Caki2 (cell line): ENCODE measurements at regions not wholly inside any gene's neighbourhood (a gene's known extent, or its start where the extent isn't known, plus 50 kb on each side); places are given as distances from the start of the nearest gene placed in this dataset.

ENCODE experiments used
- DNase-seq: peaks from one replicate; pipeline ENCODE4 v3.0.0-alpha.2; 2015; ENCODE audit warnings: low read depth
- in situ Hi-C: cut with HindIII; loops from 2 replicates; pipeline ENCODE4 v1.10.0; 2016; ENCODE audit warnings: low sequenced_read_pairs, low pct_unique_long_range_greater_than_20kb, mixed read lengths

GRCh38 chr2:57598551-57598950 lies 448.1 kb upstream of the VRK2 start:
- no peak for DNase-seq
- in situ Hi-C loops, result no loop called here

GRCh38 chr2:57602733-57603132 lies 443.9 kb upstream of the VRK2 start:
- no peak for DNase-seq
- in situ Hi-C loops, result no loop called here

GRCh38 chr2:57614988-57615387 lies 431.6 kb upstream of the VRK2 start:
- peak; percentile 1 for DNase-seq
- in situ Hi-C loops, result no loop called here

GRCh38 chr2:57615855-57616556 lies 430.6 kb upstream of the VRK2 start:
- DNase-seq, result no peak
- in situ Hi-C loops, result no loop called here

GRCh38 chr2:57617318-57617717 lies 429.3 kb upstream of the VRK2 start:
- DNase-seq, result no peak
- in situ Hi-C loops, result no loop called here

GRCh38 chr2:57621122-57621663 lies 425.4 kb upstream of the VRK2 start:
- in situ Hi-C loops, result no loop called here
- DNase-seq, result no peak

- no peak for DNase-seq
- in situ Hi-C loops, result no loop called here
Observed at GRCh38 chr2:57622009-57622408, 424.6 kb upstream of the VRK2 start.

GRCh38 chr2:57656198-57656597 lies 390.4 kb upstream of the VRK2 start:
- no peak for DNase-seq
- in situ Hi-C loops, result no loop called here

- DNase-seq, result no peak
- in situ Hi-C loops, result no loop called here
Observed at GRCh38 chr2:57669570-57669969, 377.0 kb upstream of the VRK2 start.

GRCh38 chr2:57674025-57674424 lies 372.6 kb upstream of the VRK2 start:
- in situ Hi-C loops, result no loop called here
- DNase-seq, result no peak

GRCh38 chr2:57674743-57675142 lies 371.9 kb upstream of the VRK2 start:
- DNase-seq, result no peak
- in situ Hi-C loops, result no loop called here

GRCh38 chr2:57677296-57677695 lies 369.3 kb upstream of the VRK2 start:
- in situ Hi-C loops, result no loop called here

GRCh38 chr2:57681650-57682049 lies 365.0 kb upstream of the VRK2 start:
- in situ Hi-C loops, result no loop called here
- no peak for DNase-seq

More at GRCh38 chr2:57677296-57677695, 369.3 kb upstream of the VRK2 start:
- DNase-seq, result no peak

GRCh38 chr2:57685032-57685431 lies 361.6 kb upstream of the VRK2 start:
- DNase-seq, result no peak
- in situ Hi-C loops, result no loop called here

- DNase-seq, result no peak
- in situ Hi-C loops, result no loop called here
Observed at GRCh38 chr2:57692395-57692794, 354.2 kb upstream of the VRK2 start.

- DNase-seq, result no peak
- in situ Hi-C loops, result no loop called here
Observed at GRCh38 chr2:57693177-57693576, 353.4 kb upstream of the VRK2 start.

GRCh38 chr2:57693965-57694364 lies 352.6 kb upstream of the VRK2 start:
- no peak for DNase-seq
- in situ Hi-C loops, result no loop called here

- in situ Hi-C loops, result no loop called here
- peak; percentile 33 for DNase-seq
Observed at GRCh38 chr2:57696016-57696415, 350.6 kb upstream of the VRK2 start.

- in situ Hi-C loops, result no loop called here
- no peak for DNase-seq
Observed at GRCh38 chr2:57698392-57698791, 348.2 kb upstream of the VRK2 start.

GRCh38 chr2:57698935-57699449 lies 347.6 kb upstream of the VRK2 start:
- in situ Hi-C loops, result no loop called here
- DNase-seq, result no peak
